Naive thymus-derived CD8-positive, alpha-beta T cell (primary cell): ENCODE measurements at regions not wholly inside any gene's neighbourhood (a gene's known extent, or its start where the extent isn't known, plus 50 kb on each side); places are given as distances from the start of the nearest gene placed in this dataset.

Source experiments
- ATAC-seq, 2 donors: fragments of 150-1000 bp; cut with Tn5 transposase in 1 of 2; sonication (Bioruptor Pico), chemical (Tn5 transposase) in 1 of 2; 1 replicate in 1 of 2; 2 replicates in 1 of 2; pipeline ENCODE4 v1.10.0; 2021; ENCODE audit warnings: mild to moderate bottlenecking in 2 of 2, moderate library complexity in 2 of 2
- POLR2A ChIA-PET: fragments of 350-600 bp; sonication (Branson Sonifier 250); formaldehyde crosslinking; loops from one replicate; lab custom pipeline; 2021; ENCODE audit warnings: antibody characterized with exemption; lab: Charles Lee
- DNase-seq, 10 donors: peaks; one replicate each; pipeline versions ENCODE4 v3.0.0 to v3.0.0-alpha.2; 2020 to 2022
- H3K27ac Mint-ChIP-seq, 10 donors: one replicate each; pipeline ENCODE4 v1.8.0; 2020 to 2022; ENCODE audit warnings: mild to moderate bottlenecking in 10 of 10, mixed read lengths in 10 of 10, moderate library complexity in 4 of 10, inconsistent platforms in 1 of 10
- H3K27me3 Mint-ChIP-seq, 5 donors: one replicate each; pipeline ENCODE4 v1.8.0; 2021 to 2022; ENCODE audit warnings: mixed read lengths in 5 of 5
- H3K36me3 Mint-ChIP-seq, 3 donors: one replicate each; pipeline ENCODE4 v1.8.0; 2020 to 2022; ENCODE audit warnings: mixed read lengths in 3 of 3, mild to moderate bottlenecking in 2 of 3, inconsistent platforms in 1 of 3
- H3K4me1 Mint-ChIP-seq, 4 donors: one replicate each; pipeline ENCODE4 v1.8.0; 2021 to 2022; ENCODE audit warnings: mixed read lengths in 4 of 4
- H3K4me3 Mint-ChIP-seq, 10 donors: one replicate each; pipeline ENCODE4 v1.8.0; 2020 to 2022; ENCODE audit warnings: mild to moderate bottlenecking in 10 of 10, mixed read lengths in 10 of 10, moderate library complexity in 6 of 10, inconsistent platforms in 1 of 10
- H3K9me3 Mint-ChIP-seq, 9 donors: one replicate each; pipeline ENCODE4 v1.8.0; 2020 to 2022; ENCODE audit warnings: mixed read lengths in 9 of 9, mild to moderate bottlenecking in 3 of 9, inconsistent platforms in 1 of 9, moderate library complexity in 1 of 9

- POLR2A ChIA-PET, result no interaction called here
Observed at GRCh38 chr1:55968661-55969060, 610.7 kb downstream of the PLPP3 start.

GRCh38 chr1:55965981-55966461, 613.3 kb downstream of the PLPP3 start:
- DNase-seq (no peak), ATAC-seq (no peak)
- no peak overlapping the region for H3K27ac Mint-ChIP-seq
- H3K4me3 Mint-ChIP-seq, result no peak overlapping the region
- no peaks in the 10 kb centered on the region for H3K36me3 Mint-ChIP-seq
- no peaks in the 10 kb centered on the region for H3K4me1 Mint-ChIP-seq
- H3K27me3 Mint-ChIP-seq, result peaks cover 3 to 41% (median 12%) of the 10 kb centered on the region in 5 donors
- peaks cover 0 to 21% (median 0%) of the 10 kb centered on the region in 9 donors for H3K9me3 Mint-ChIP-seq
- POLR2A ChIA-PET, result no interaction called here

More at GRCh38 chr1:55968661-55969060, 610.7 kb downstream of the PLPP3 start:
- H3K27me3 Mint-ChIP-seq, result peaks cover 5 to 22% (median 16%) of the 10 kb centered on the region in 5 donors
- peaks cover 0 to 13% (median 0%) of the 10 kb centered on the region in 9 donors for H3K9me3 Mint-ChIP-seq
- DNase-seq (no peak), ATAC-seq (no peak)
- no peaks in the 10 kb centered on the region for H3K4me1 Mint-ChIP-seq
- H3K27ac Mint-ChIP-seq, result no peak overlapping the region
- peaks cover 0 to 2% (median 0%) of the 10 kb centered on the region in 3 donors for H3K36me3 Mint-ChIP-seq
- H3K4me3 Mint-ChIP-seq, result no peak overlapping the region

- Mint-ChIP-seq H3K27ac (no peak overlapping the region), H3K27me3 (peaks cover 0 to 28% (median 4%) of the 10 kb centered on the region in 5 donors), H3K9me3 (peaks cover 0 to 8% (median 0%) of the 10 kb centered on the region in 9 donors), H3K4me3 (no peak overlapping the region), H3K4me1 (no peaks in the 10 kb centered on the region), H3K36me3 (no peaks in the 10 kb centered on the region)
- POLR2A ChIA-PET, result no interaction called here
- no peak for DNase-seq
- ATAC-seq, result no peak
Observed at GRCh38 chr1:55962472-55962871, 616.9 kb downstream of the PLPP3 start.

- Mint-ChIP-seq H3K36me3 (no peaks in the 10 kb centered on the region), H3K4me1 (no peaks in the 10 kb centered on the region), H3K27ac (no peak overlapping the region), H3K27me3 (peaks cover 0 to 19% (median 2%) of the 10 kb centered on the region in 5 donors), H3K9me3 (peaks cover 0 to 8% (median 0%) of the 10 kb centered on the region in 9 donors), H3K4me3 (no peak overlapping the region)
- no peak for ATAC-seq
- POLR2A ChIA-PET, result no interaction called here
- DNase-seq, result no peak
Observed at GRCh38 chr1:55959136-55959548, 620.2 kb downstream of the PLPP3 start.

GRCh38 chr1:55958498-55958897, 620.9 kb downstream of the PLPP3 start:
- no peak for ATAC-seq
- Mint-ChIP-seq H3K27me3 (peaks cover 0 to 19% (median 2%) of the 10 kb centered on the region in 5 donors), H3K9me3 (peaks cover 0 to 8% (median 0%) of the 10 kb centered on the region in 9 donors), H3K27ac (no peak overlapping the region), H3K4me1 (no peaks in the 10 kb centered on the region), H3K36me3 (no peaks in the 10 kb centered on the region), H3K4me3 (no peak overlapping the region)
- POLR2A ChIA-PET, result no interaction called here
- no peak for DNase-seq

- no peak overlapping the region for H3K4me3 Mint-ChIP-seq
- H3K27ac Mint-ChIP-seq, result no peak overlapping the region
- H3K9me3 Mint-ChIP-seq, result peaks cover 0 to under 1% (median 0%) of the 10 kb centered on the region in 9 donors
- POLR2A ChIA-PET, result no interaction called here
- ATAC-seq (no peak), DNase-seq (no peak)
- H3K4me1 Mint-ChIP-seq, result no peaks in the 10 kb centered on the region
- no peaks in the 10 kb centered on the region for H3K36me3 Mint-ChIP-seq
- H3K27me3 Mint-ChIP-seq, result peaks cover 0 to 14% (median 2%) of the 10 kb centered on the region in 5 donors
Observed at GRCh38 chr1:55957276-55957675, 622.1 kb downstream of the PLPP3 start.

- DNase-seq, result no peak
- ATAC-seq, result no peak
- no peak overlapping the region for H3K4me3 Mint-ChIP-seq
- no peak overlapping the region for H3K27ac Mint-ChIP-seq
- no peaks in the 10 kb centered on the region for H3K4me1 Mint-ChIP-seq
- H3K27me3 Mint-ChIP-seq, result peaks cover 0 to 8% (median 0%) of the 10 kb centered on the region in 5 donors
- H3K9me3 Mint-ChIP-seq, result no peaks in the 10 kb centered on the region
- POLR2A ChIA-PET, result no interaction called here
- H3K36me3 Mint-ChIP-seq, result no peaks in the 10 kb centered on the region
Observed at GRCh38 chr1:55955016-55955621, 624.2 kb downstream of the PLPP3 start.

- Mint-ChIP-seq H3K9me3 (no peaks in the 10 kb centered on the region), H3K4me1 (no peaks in the 10 kb centered on the region), H3K27me3 (peaks cover 2 to 18% (median 9%) of the 10 kb centered on the region in 5 donors), H3K27ac (no peak overlapping the region), H3K36me3 (no peaks in the 10 kb centered on the region), H3K4me3 (no peak overlapping the region)
- DNase-seq (no peak), ATAC-seq (no peak)
- POLR2A ChIA-PET, result no interaction called here
Observed at GRCh38 chr1:55951291-55951690, 628.1 kb downstream of the PLPP3 start.

GRCh38 chr1:55947446-55947845, 631.9 kb downstream of the PLPP3 start:
- no peak overlapping the region for H3K4me3 Mint-ChIP-seq
- H3K27ac Mint-ChIP-seq, result no peak overlapping the region
- H3K27me3 Mint-ChIP-seq, result peaks cover 2 to 23% (median 9%) of the 10 kb centered on the region in 5 donors
- H3K9me3 Mint-ChIP-seq, result no peaks in the 10 kb centered on the region
- ATAC-seq (no peak), DNase-seq (no peak)
- H3K4me1 Mint-ChIP-seq, result no peaks in the 10 kb centered on the region
- H3K36me3 Mint-ChIP-seq, result no peaks in the 10 kb centered on the region
- POLR2A ChIA-PET, result no interaction called here

GRCh38 chr1:55943721-55944435, 635.5 kb downstream of the PLPP3 start:
- Mint-ChIP-seq H3K36me3 (no peaks in the 10 kb centered on the region), H3K27me3 (peaks cover 0 to 23% (median 6%) of the 10 kb centered on the region in 5 donors), H3K27ac (no peak overlapping the region), H3K4me1 (no peaks in the 10 kb centered on the region), H3K4me3 (no peak overlapping the region), H3K9me3 (no peaks in the 10 kb centered on the region)
- DNase-seq (no peak), ATAC-seq (no peak)
- POLR2A ChIA-PET, result no interaction called here

GRCh38 chr1:55943012-55943411, 636.4 kb downstream of the PLPP3 start:
- Mint-ChIP-seq H3K9me3 (no peaks in the 10 kb centered on the region), H3K27me3 (peaks cover 0 to 18% (median 6%) of the 10 kb centered on the region in 5 donors), H3K4me3 (no peak overlapping the region), H3K4me1 (no peaks in the 10 kb centered on the region), H3K36me3 (no peaks in the 10 kb centered on the region), H3K27ac (no peak overlapping the region)
- POLR2A ChIA-PET, result no interaction called here
- ATAC-seq (no peak), DNase-seq (no peak)

GRCh38 chr1:55939866-55940265, 639.5 kb downstream of the PLPP3 start:
- Mint-ChIP-seq H3K4me3 (no peak overlapping the region), H3K4me1 (no peaks in the 10 kb centered on the region), H3K27me3 (peaks cover 0 to 8% (median 0%) of the 10 kb centered on the region in 5 donors), H3K27ac (no peak overlapping the region), H3K36me3 (no peaks in the 10 kb centered on the region), H3K9me3 (peaks cover 0 to 7% (median 2%) of the 10 kb centered on the region in 9 donors)
- no peak for ATAC-seq
- POLR2A ChIA-PET, result no interaction called here
- no peak for DNase-seq

GRCh38 chr1:55938861-55939260, 640.5 kb downstream of the PLPP3 start:
- Mint-ChIP-seq H3K36me3 (no peaks in the 10 kb centered on the region), H3K4me3 (no peak overlapping the region), H3K27me3 (peaks cover 0 to 5% (median 0%) of the 10 kb centered on the region in 5 donors), H3K9me3 (peaks cover 0 to 13% (median 2%) of the 10 kb centered on the region in 9 donors), H3K27ac (no peak overlapping the region), H3K4me1 (no peaks in the 10 kb centered on the region)
- ATAC-seq (no peak), DNase-seq (no peak)
- POLR2A ChIA-PET, result no interaction called here
